Right forelimb (tissue), 1 donor: ENCODE measurements at regions not wholly inside any gene's neighbourhood (a gene's known extent, or its start where the extent isn't known, plus 50 kb on each side); places are given as distances from the start of the nearest gene placed in this dataset.

Experiments used
- DNase-seq: peaks from one replicate; pipeline ENCODE4 v3.0.0-alpha.2; 2018

GRCh38 chr21:41086569-41086968, 81.4 kb upstream of the BACE2 start:
- no peak for DNase-seq

GRCh38 chr21:41090981-41091380, 77.0 kb upstream of the BACE2 start:
- no peak for DNase-seq

GRCh38 chr21:41091616-41092015, 76.3 kb upstream of the BACE2 start:
- DNase-seq, result no peak

- DNase-seq, result no peak
These were observed 75.6 kb upstream of the BACE2 start for GRCh38 chr21:41092312-41092711.

- DNase-seq, result no peak
These were observed 72.0 kb upstream of the BACE2 start for GRCh38 chr21:41095983-41096382.

- DNase-seq, result no peak
These were observed 69.9 kb upstream of the BACE2 start for GRCh38 chr21:41098076-41098475.

GRCh38 chr21:41098481-41099042, 69.4 kb upstream of the BACE2 start:
- DNase-seq, result no peak

GRCh38 chr21:41100826-41101550, 67.0 kb upstream of the BACE2 start:
- no peak for DNase-seq

- no peak for DNase-seq
These were observed 65.7 kb upstream of the BACE2 start for GRCh38 chr21:41102281-41102680.

GRCh38 chr21:41107602-41108001, 60.4 kb upstream of the BACE2 start:
- no peak for DNase-seq

- no peak for DNase-seq
These were observed 59.0 kb upstream of the BACE2 start for GRCh38 chr21:41108668-41109585.

GRCh38 chr21:41110161-41110560, 57.8 kb upstream of the BACE2 start:
- DNase-seq, result no peak

- no peak for DNase-seq
These were observed 57.3 kb upstream of the BACE2 start for GRCh38 chr21:41110664-41111063.

GRCh38 chr21:41111681-41112080, 56.3 kb upstream of the BACE2 start:
- DNase-seq, result no peak

- peak; percentile 58 for DNase-seq
These were observed 54.9 kb upstream of the BACE2 start for GRCh38 chr21:41112740-41113692.

GRCh38 chr21:41115851-41116250, 52.1 kb upstream of the BACE2 start:
- no peak for DNase-seq
